ENCODE measurements at regions not wholly inside any gene's neighbourhood (a gene's known extent, or its start where the extent isn't known, plus 50 kb on each side); places are given as distances from the start of the nearest gene placed in this dataset.

- no peak for TF ChIP-seq CTCF (conservative IDR thresholded peaks at IDR 0.05 in 1 of 2, IDR thresholded peaks at IDR 0.05 in 1 of 2; ENCODE audit: low read depth in 1 of 2, low read length in 2 of 2)
- no peak for TF ChIP-seq EZH2 (IDR thresholded peaks at IDR 0.05; ENCODE audit: low read length, missing control alignments)
Measured at GRCh38 chr10:36191009-36191408, 548.9 kb upstream of the FZD8 start.

All from fibroblast of lung (primary cell).